ENCODE measurements at regions not wholly inside any gene's neighbourhood (a gene's known extent, or its start where the extent isn't known, plus 50 kb on each side); places are given as distances from the start of the nearest gene placed in this dataset.
A peak's percentile ranks its signal among the peaks of the same experiment; 100 is the strongest.

- Histone ChIP-seq H3K27me3 (ENCODE audit: control insufficient read depth in 4 of 4, insufficient read depth in 4 of 4, low read length in 3 of 4) (no peaks in the 10 kb centered on the region), H3K9ac (ENCODE audit: low read depth in 1 of 2, low read length in 2 of 2) (no peak overlapping the region), H3K4me3 (ENCODE audit: low read depth in 1 of 3, low read length in 3 of 3) (no peak overlapping the region), H3K9me3 (ENCODE audit: control insufficient read depth in 4 of 4, low read length in 3 of 4) (no peaks in the 10 kb centered on the region), H3K27ac (ENCODE audit: low read depth in 1 of 2, low read length in 2 of 2) (peak overlapping the region in 1 of 2 donors; percentile 81), H3K36me3 (ENCODE audit: control insufficient read depth in 4 of 4, insufficient read depth in 3 of 4, low read depth in 1 of 4, low read length in 3 of 4) (no peaks in the 10 kb centered on the region), H3K4me1 (ENCODE audit: control insufficient read depth in 4 of 4, insufficient read depth in 4 of 4, low read length in 3 of 4) (peaks cover 13 to 37% (median 31%) of the 10 kb centered on the region in 4 donors)
- DNase-seq (ENCODE audit: low spot score) = no peak
- TF ChIP-seq GABPA (IDR thresholded peaks at IDR 0.05 in 1 of 2, conservative IDR thresholded peaks at IDR 0.05 in 1 of 2) (no peak), TAF1 (conservative IDR thresholded peaks at IDR 0.05) (no peak), EGR1 (IDR thresholded peaks at IDR 0.05; ENCODE audit: low read depth in 2 of 2) (no peak), CTCF (IDR thresholded peaks at IDR 0.05; ENCODE audit: low read depth, low read length, missing input control) (no peak), JUND (IDR thresholded peaks at IDR 0.05) (no peak), RXRA (IDR thresholded peaks at IDR 0.05) (no peak), NR2F2 (IDR thresholded peaks at IDR 0.05) (no peak), HNF4G (IDR thresholded peaks at IDR 0.05) (no peak), MAX (IDR thresholded peaks at IDR 0.05) (no peak), HNF4A (conservative IDR thresholded peaks at IDR 0.05) (no peak), YY1 (IDR thresholded peaks at IDR 0.05) (no peak), RAD21 (IDR thresholded peaks at IDR 0.05) (no peak), REST (IDR thresholded peaks at IDR 0.05) (no peak), FOXA2 (IDR thresholded peaks at IDR 0.05) (no peak), FOXA1 (IDR thresholded peaks at IDR 0.05) (no peak), SP1 (IDR thresholded peaks at IDR 0.05) (no peak)
- TF ChIP-seq, protein P1, sequence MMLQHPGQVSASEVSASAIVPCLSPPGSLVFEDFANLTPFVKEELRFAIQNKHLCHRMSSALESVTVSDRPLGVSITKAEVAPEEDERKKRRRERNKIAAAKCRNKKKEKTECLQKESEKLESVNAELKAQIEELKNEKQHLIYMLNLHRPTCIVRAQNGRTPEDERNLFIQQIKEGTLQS (IDR thresholded peaks at IDR 0.05) = no peak
- TF ChIP-seq, protein P2, sequence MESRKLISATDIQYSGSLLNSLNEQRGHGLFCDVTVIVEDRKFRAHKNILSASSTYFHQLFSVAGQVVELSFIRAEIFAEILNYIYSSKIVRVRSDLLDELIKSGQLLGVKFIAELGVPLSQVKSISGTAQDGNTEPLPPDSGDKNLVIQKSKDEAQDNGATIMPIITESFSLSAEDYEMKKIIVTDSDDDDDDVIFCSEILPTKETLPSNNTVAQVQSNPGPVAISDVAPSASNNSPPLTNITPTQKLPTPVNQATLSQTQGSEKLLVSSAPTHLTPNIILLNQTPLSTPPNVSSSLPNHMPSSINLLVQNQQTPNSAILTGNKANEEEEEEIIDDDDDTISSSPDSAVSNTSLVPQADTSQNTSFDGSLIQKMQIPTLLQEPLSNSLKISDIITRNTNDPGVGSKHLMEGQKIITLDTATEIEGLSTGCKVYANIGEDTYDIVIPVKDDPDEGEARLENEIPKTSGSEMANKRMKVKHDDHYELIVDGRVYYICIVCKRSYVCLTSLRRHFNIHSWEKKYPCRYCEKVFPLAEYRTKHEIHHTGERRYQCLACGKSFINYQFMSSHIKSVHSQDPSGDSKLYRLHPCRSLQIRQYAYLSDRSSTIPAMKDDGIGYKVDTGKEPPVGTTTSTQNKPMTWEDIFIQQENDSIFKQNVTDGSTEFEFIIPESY (IDR thresholded peaks at IDR 0.05) = no peak
- 45% methylated on average over 6 of the region's 6 CpGs for WGBS
Measured at GRCh38 chr2:47226923-47227220, 50.6 kb upstream of the CALM2 start.
